RWPE2 (cell line): ENCODE measurements at regions not wholly inside any gene's neighbourhood (a gene's known extent, or its start where the extent isn't known, plus 50 kb on each side); places are given as distances from the start of the nearest gene placed in this dataset.

ENCODE experiments used
- ATAC-seq: fragments of 200-7000 bp; cut with Tn5 transposase; 3 replicates; pipeline ENCODE4 v1.9.1; 2021; ENCODE audit warnings: low read depth
- DNase-seq: peaks from one replicate; pipeline ENCODE4 v3.0.0-alpha.2; 2020; ENCODE audit warnings: low spot score
- H3K27ac ChIP-seq: fragments of 450-650 bp; 2 replicates; pipeline ENCODE4 v1.5.1; 2017; ENCODE audit warnings: mild to moderate bottlenecking; ENCODE audit not compliant: poor library complexity, severe bottlenecking
- H3K27me3 ChIP-seq: fragments of 250-450 bp; sonication (Bioruptor Pico); 2 replicates; pipeline ENCODE4 v1.5.1; 2021; ENCODE audit warnings: mild to moderate bottlenecking, moderate library complexity; ENCODE audit not compliant: insufficient read depth, poor library complexity, severe bottlenecking
- H3K36me3 ChIP-seq: fragments of 250-450 bp; sonication (Bioruptor Pico); 2 replicates; pipeline ENCODE4 v1.5.1; 2020; ENCODE audit warnings: low read depth, mild to moderate bottlenecking, moderate library complexity
- H3K4me1 ChIP-seq: fragments of 250-450 bp; sonication (Bioruptor Pico); 2 replicates; pipeline ENCODE4 v1.5.1; 2021; ENCODE audit warnings: mild to moderate bottlenecking, moderate library complexity; ENCODE audit not compliant: insufficient read depth, poor library complexity, severe bottlenecking
- H3K4me3 ChIP-seq: fragments of 250-450 bp; sonication (Bioruptor Pico); 2 replicates; pipeline ENCODE4 v1.5.1; 2021; ENCODE audit warnings: mild to moderate bottlenecking, moderate library complexity; ENCODE audit not compliant: severe bottlenecking
- H3K9me3 ChIP-seq: fragments of 250-450 bp; sonication (Bioruptor Pico); 2 replicates; pipeline ENCODE4 v1.5.1; 2021; ENCODE audit warnings: mild to moderate bottlenecking, moderate library complexity; ENCODE audit not compliant: severe bottlenecking
- CTCF ChIP-seq: fragments of 450-650 bp; IDR thresholded peaks from one replicate; pipeline ENCODE4 v1.5.1; 2017; ENCODE audit warnings: mild to moderate bottlenecking, moderate library complexity; ENCODE audit not compliant: poor library complexity, severe bottlenecking

DNA sequence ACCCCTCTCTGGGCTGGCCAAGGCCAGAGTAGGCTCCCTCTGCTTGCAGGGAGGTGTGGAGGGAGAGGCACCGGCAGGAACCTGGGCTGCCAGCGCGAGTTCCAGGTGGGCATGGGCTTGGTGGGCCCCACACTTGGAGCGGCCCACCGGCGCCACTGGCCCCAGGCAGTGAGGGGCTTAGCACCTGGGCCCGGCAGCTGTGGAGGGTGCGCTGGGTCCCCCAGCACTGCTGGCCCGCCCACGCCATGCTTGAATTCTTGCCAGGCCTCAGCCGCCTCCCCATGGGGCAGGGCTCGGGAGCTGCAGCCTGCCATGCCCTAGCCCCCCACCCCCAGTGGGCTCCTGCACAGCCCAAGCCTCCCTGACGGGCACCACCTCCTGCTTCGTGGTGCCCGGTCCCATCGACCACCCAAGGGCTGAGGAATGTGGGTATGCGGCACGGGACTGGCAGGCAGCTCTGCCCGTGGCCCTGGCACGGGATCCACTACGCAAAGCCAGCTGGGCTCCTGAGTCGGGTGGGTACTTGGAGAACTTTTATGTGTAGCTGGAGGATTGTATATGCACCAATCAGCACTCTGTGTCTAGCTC lies 1648.0 kb downstream of the OLFM4 start:
- H3K36me3 ChIP-seq: no peaks in the 10 kb centered on the region
- no peaks in the 10 kb centered on the region for H3K27me3 ChIP-seq
- DNase-seq (no peak), ATAC-seq (no peak)
- H3K9me3 ChIP-seq: no peaks in the 10 kb centered on the region
- no peaks in the 10 kb centered on the region for H3K4me1 ChIP-seq
- no peak for TF ChIP-seq CTCF
- H3K4me3 ChIP-seq: no peak overlapping the region
- no peak overlapping the region for H3K27ac ChIP-seq

- Histone ChIP-seq H3K4me1 (no peaks in the 10 kb centered on the region), H3K9me3 (no peaks in the 10 kb centered on the region), H3K4me3 (no peak overlapping the region), H3K36me3 (no peaks in the 10 kb centered on the region), H3K27me3 (peaks cover 3% of the 10 kb centered on the region), H3K27ac (no peak overlapping the region)
- DNase-seq: no peak
- no peak for TF ChIP-seq CTCF
- no peak for ATAC-seq
These were observed 1653.6 kb downstream of the OLFM4 start for GRCh38 chr13:54682184-54682583.

DNA sequence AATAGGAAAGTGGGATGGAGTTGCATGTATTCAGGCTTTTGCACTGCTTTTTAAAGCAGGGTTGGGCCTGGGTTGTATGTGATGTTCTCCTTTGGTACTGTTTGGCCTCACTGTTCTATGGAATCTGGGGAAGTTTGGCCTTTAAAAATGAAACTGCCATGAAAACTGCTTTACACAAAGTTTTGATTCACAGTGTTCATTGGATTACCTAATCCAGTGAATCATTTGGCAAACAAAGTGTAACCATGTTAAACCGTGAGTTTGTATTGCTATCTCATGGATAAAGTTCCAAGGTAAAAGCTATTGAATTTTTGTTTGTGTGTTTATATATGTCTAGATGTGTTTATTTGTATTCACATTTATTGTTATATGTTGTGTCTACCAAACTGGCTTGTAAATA lies 1658.6 kb downstream of the OLFM4 start:
- ATAC-seq: no peak
- H3K36me3 ChIP-seq: no peaks in the 10 kb centered on the region

GRCh38 chr13:54699831-54700230 lies 1671.2 kb downstream of the OLFM4 start:
- Histone ChIP-seq H3K27ac (no peak overlapping the region), H3K27me3 (no peaks in the 10 kb centered on the region), H3K36me3 (no peaks in the 10 kb centered on the region), H3K9me3 (no peaks in the 10 kb centered on the region), H3K4me1 (no peaks in the 10 kb centered on the region), H3K4me3 (no peak overlapping the region)
- no peak for TF ChIP-seq CTCF
- ATAC-seq (no peak), DNase-seq (no peak)

More for the DNA sequence above, 1658.6 kb downstream of the OLFM4 start:
- no peaks in the 10 kb centered on the region for H3K27me3 ChIP-seq
- no peaks in the 10 kb centered on the region for H3K9me3 ChIP-seq
- no peak overlapping the region for H3K27ac ChIP-seq
- no peak overlapping the region for H3K4me3 ChIP-seq
- TF ChIP-seq CTCF: no peak
- no peaks in the 10 kb centered on the region for H3K4me1 ChIP-seq
- no peak for DNase-seq

- ATAC-seq: no peak
- no peak overlapping the region for H3K4me3 ChIP-seq
- no peaks in the 10 kb centered on the region for H3K4me1 ChIP-seq
- no peak for DNase-seq
- no peaks in the 10 kb centered on the region for H3K27me3 ChIP-seq
- TF ChIP-seq CTCF: no peak
- H3K27ac ChIP-seq: no peak overlapping the region
- no peaks in the 10 kb centered on the region for H3K36me3 ChIP-seq
- H3K9me3 ChIP-seq: no peaks in the 10 kb centered on the region
These were observed 1677.1 kb downstream of the OLFM4 start for GRCh38 chr13:54705738-54706137.
